ENCODE measurements at regions not wholly inside any gene's neighbourhood (a gene's known extent, or its start where the extent isn't known, plus 50 kb on each side); places are given as distances from the start of the nearest gene placed in this dataset.

DNA sequence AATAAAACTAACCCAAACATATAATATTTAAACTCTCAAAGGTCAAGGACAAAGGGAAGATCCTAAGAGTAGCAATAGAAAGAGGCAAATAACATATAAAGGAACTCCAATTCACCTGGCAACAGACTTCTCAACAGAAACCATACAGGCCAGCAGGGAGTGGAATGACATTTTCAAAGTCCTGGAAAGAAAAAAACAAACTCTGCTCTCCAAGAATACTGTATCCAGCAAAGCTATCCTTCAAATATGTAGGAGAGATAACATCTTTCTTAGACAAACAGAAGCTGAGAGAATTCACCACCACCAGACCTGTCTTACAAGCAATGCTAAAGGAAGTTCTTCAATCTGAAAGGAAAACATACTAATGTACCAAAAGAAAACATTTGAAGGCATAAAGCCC lies 51.5 kb upstream of the TMEM158 start:
- Histone ChIP-seq H3K9ac (ENCODE audit: insufficient read depth, low read length) (no peak overlapping the region), H3K4me1 (ENCODE audit: control insufficient read depth, extremely low read depth, insufficient read depth, low read length) (no peaks in the 10 kb centered on the region), H3K27ac (ENCODE audit: insufficient read depth, low read length) (no peak overlapping the region), H3K4me2 (ENCODE audit: extremely low read depth, insufficient read depth, low read length) (no peak overlapping the region), H2AFZ (ENCODE audit: low read length) (no peak overlapping the region), H3K9me3 (ENCODE audit: control insufficient read depth, insufficient read depth, low read depth, low read length) (no peaks in the 10 kb centered on the region), H4K20me1 (ENCODE audit: control insufficient read depth, extremely low read depth, insufficient read depth, low read length) (no peaks in the 10 kb centered on the region), H3K4me3 (replicated peaks in 1 of 4; ENCODE audit: control extremely low read depth in 1 of 4, insufficient read depth in 1 of 4, low read depth in 3 of 4, low read length in 4 of 4) (no peak overlapping the region), H3K36me3 (ENCODE audit: control insufficient read depth, insufficient read depth, low read length) (no peaks in the 10 kb centered on the region), H3K27me3 (ENCODE audit: control insufficient read depth, insufficient read depth, low read length) (no peaks in the 10 kb centered on the region), H3K79me2 (ENCODE audit: control insufficient read depth, insufficient read depth, low read length) (no peaks in the 10 kb centered on the region)
- TF ChIP-seq, protein P1, sequence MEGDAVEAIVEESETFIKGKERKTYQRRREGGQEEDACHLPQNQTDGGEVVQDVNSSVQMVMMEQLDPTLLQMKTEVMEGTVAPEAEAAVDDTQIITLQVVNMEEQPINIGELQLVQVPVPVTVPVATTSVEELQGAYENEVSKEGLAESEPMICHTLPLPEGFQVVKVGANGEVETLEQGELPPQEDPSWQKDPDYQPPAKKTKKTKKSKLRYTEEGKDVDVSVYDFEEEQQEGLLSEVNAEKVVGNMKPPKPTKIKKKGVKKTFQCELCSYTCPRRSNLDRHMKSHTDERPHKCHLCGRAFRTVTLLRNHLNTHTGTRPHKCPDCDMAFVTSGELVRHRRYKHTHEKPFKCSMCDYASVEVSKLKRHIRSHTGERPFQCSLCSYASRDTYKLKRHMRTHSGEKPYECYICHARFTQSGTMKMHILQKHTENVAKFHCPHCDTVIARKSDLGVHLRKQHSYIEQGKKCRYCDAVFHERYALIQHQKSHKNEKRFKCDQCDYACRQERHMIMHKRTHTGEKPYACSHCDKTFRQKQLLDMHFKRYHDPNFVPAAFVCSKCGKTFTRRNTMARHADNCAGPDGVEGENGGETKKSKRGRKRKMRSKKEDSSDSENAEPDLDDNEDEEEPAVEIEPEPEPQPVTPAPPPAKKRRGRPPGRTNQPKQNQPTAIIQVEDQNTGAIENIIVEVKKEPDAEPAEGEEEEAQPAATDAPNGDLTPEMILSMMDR (conservative IDR thresholded peaks at IDR 0.05 in 1 of 2, IDR thresholded peaks at IDR 0.05 in 1 of 2; ENCODE audit: low read depth in 1 of 2, low read length in 2 of 2): no peak
- TF ChIP-seq EZH2 (IDR thresholded peaks at IDR 0.05; ENCODE audit: low read length, missing control alignments): no peak
- DNase-seq (ENCODE audit: low read depth in 2 of 2): no peak

DNA sequence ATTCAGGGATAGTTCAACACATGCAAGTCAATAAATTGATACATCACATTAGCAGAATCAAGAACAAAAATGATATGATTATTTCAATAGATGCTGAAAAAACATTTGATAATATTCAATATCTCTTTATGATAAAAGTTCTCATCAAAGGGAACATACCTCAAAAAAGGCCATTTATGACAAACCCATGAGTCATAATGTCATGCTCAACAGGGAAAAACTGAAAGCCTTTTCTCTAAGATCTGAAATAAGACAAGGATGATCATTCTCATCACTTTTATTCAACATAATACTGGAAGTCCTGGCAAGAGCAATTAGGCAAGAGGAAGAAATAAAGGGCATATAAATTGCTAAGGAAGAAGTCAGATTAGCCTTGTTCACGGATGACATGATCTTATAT lies 54.1 kb upstream of the TMEM158 start:
- Histone ChIP-seq H3K36me3 (ENCODE audit: control insufficient read depth, insufficient read depth, low read length) (no peaks in the 10 kb centered on the region), H3K4me1 (ENCODE audit: control insufficient read depth, extremely low read depth, insufficient read depth, low read length) (no peaks in the 10 kb centered on the region), H3K9me3 (ENCODE audit: control insufficient read depth, insufficient read depth, low read depth, low read length) (no peaks in the 10 kb centered on the region), H3K9ac (ENCODE audit: insufficient read depth, low read length) (no peak overlapping the region), H3K79me2 (ENCODE audit: control insufficient read depth, insufficient read depth, low read length) (no peaks in the 10 kb centered on the region), H4K20me1 (ENCODE audit: control insufficient read depth, extremely low read depth, insufficient read depth, low read length) (no peaks in the 10 kb centered on the region), H3K4me3 (replicated peaks in 1 of 4; ENCODE audit: control extremely low read depth in 1 of 4, insufficient read depth in 1 of 4, low read depth in 3 of 4, low read length in 4 of 4) (no peak overlapping the region), H3K4me2 (ENCODE audit: extremely low read depth, insufficient read depth, low read length) (no peak overlapping the region), H3K27me3 (ENCODE audit: control insufficient read depth, insufficient read depth, low read length) (peaks cover 9% of the 10 kb centered on the region), H3K27ac (ENCODE audit: insufficient read depth, low read length) (no peak overlapping the region), H2AFZ (ENCODE audit: low read length) (no peak overlapping the region)
- no peak for DNase-seq (ENCODE audit: low read depth in 2 of 2)
- TF ChIP-seq EZH2 (IDR thresholded peaks at IDR 0.05; ENCODE audit: low read length, missing control alignments): no peak
- TF ChIP-seq, protein P1 (conservative IDR thresholded peaks at IDR 0.05 in 1 of 2, IDR thresholded peaks at IDR 0.05 in 1 of 2; ENCODE audit: low read depth in 1 of 2, low read length in 2 of 2): no peak

DNA sequence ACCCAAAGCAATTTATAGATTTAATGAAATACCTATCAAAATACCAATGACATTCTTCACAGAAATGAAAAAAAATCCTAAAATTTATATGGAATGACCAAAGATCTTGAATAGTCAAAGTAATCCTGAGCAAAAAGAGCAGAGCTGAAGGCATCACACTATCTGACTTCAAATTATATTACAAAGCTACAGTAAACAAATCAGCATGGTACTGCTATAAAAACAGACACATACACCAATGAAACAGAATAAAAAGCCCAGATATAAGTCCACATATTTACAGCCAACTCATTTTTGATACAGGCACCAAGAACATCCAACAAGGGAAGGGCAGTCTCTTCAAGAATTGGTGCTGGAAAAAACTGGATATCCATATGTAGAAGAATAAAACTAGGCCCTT lies 54.9 kb upstream of the TMEM158 start:
- H3K27ac ChIP-seq (ENCODE audit: insufficient read depth, low read length): no peak overlapping the region
- H3K4me2 ChIP-seq (ENCODE audit: extremely low read depth, insufficient read depth, low read length): no peak overlapping the region
- H3K9me3 ChIP-seq (ENCODE audit: control insufficient read depth, insufficient read depth, low read depth, low read length): no peaks in the 10 kb centered on the region
- H3K79me2 ChIP-seq (ENCODE audit: control insufficient read depth, insufficient read depth, low read length): no peaks in the 10 kb centered on the region
- H4K20me1 ChIP-seq (ENCODE audit: control insufficient read depth, extremely low read depth, insufficient read depth, low read length): no peaks in the 10 kb centered on the region
- no peaks in the 10 kb centered on the region for H3K36me3 ChIP-seq (ENCODE audit: control insufficient read depth, insufficient read depth, low read length)
- peaks cover 15% of the 10 kb centered on the region for H3K27me3 ChIP-seq (ENCODE audit: control insufficient read depth, insufficient read depth, low read length)
- no peaks in the 10 kb centered on the region for H3K4me1 ChIP-seq (ENCODE audit: control insufficient read depth, extremely low read depth, insufficient read depth, low read length)
- no peak for TF ChIP-seq EZH2 (IDR thresholded peaks at IDR 0.05; ENCODE audit: low read length, missing control alignments)
- TF ChIP-seq, protein P1 (conservative IDR thresholded peaks at IDR 0.05 in 1 of 2, IDR thresholded peaks at IDR 0.05 in 1 of 2; ENCODE audit: low read depth in 1 of 2, low read length in 2 of 2): no peak
- no peak for DNase-seq (ENCODE audit: low read depth in 2 of 2)
- H3K9ac ChIP-seq (ENCODE audit: insufficient read depth, low read length): no peak overlapping the region
- H2AFZ ChIP-seq (ENCODE audit: low read length): no peak overlapping the region
- H3K4me3 ChIP-seq (replicated peaks in 1 of 4; ENCODE audit: control extremely low read depth in 1 of 4, insufficient read depth in 1 of 4, low read depth in 3 of 4, low read length in 4 of 4): no peak overlapping the region
